Endothelial cell of umbilical vein (primary cell): ENCODE measurements at regions not wholly inside any gene's neighbourhood (a gene's known extent, or its start where the extent isn't known, plus 50 kb on each side); places are given as distances from the start of the nearest gene placed in this dataset.

ENCODE experiments used
- BruUV-seq: library from RNA; stranded (reverse); fragments of 400-500 nt; replicated peaks from 2 replicates; lab custom pipeline; 2021; lab: Mats Ljungman, UMichigan
- CTCF ChIA-PET: fragments of 300-600, 350-600 bp; sonication (Branson Sonifier 250); formaldehyde crosslinking; loops from one replicate; lab custom pipeline; 2021; ENCODE audit warnings: antibody characterized with exemption, inconsistent platforms; lab: Charles Lee
- POLR2A ChIA-PET: fragments of 300-600, 350-600 bp; sonication (Branson Sonifier 250); formaldehyde crosslinking; loops from one replicate; lab custom pipeline; 2021; ENCODE audit warnings: antibody characterized with exemption, inconsistent platforms; lab: Charles Lee
- DNase-seq: peaks from one replicate; pipeline ENCODE4 v3.0.0-alpha.2; 2011; ENCODE audit warnings: low read depth, low spot score
- FAIRE-seq: peaks from 2 replicates; lab custom pipeline; 2011; peaks lifted over from hg19 to GRCh38; lab: Jason Lieb, UNC
- H2AFZ ChIP-seq: 2 replicates; pipeline ENCODE4 v1.6.0; 2012; ENCODE audit warnings: low read depth, low read length, control low read depth, inconsistent platforms
- H3K27ac ChIP-seq: 2 replicates; pipeline ENCODE4 v1.5.1; 2011; ENCODE audit warnings: low read depth, mild to moderate bottlenecking, control low read depth, low read length, moderate library complexity; ENCODE audit not compliant: insufficient read depth
- H3K27me3 ChIP-seq, 2 experiments: 2 replicates each; pipeline versions ENCODE4 v1.6.0 to v1.6.1; 2011; ENCODE audit warnings: low read length in 2 of 2, mixed read lengths in 1 of 2; ENCODE audit not compliant: control insufficient read depth in 2 of 2, insufficient read depth in 2 of 2
- H3K36me3 ChIP-seq, 2 experiments: 2 replicates in 1 of 2; 3 replicates in 1 of 2; pipeline ENCODE4 v1.5.1; 2011; ENCODE audit warnings: low read length in 2 of 2, mild to moderate bottlenecking in 1 of 2, moderate library complexity in 1 of 2; ENCODE audit not compliant: control insufficient read depth in 2 of 2, insufficient read depth in 2 of 2; ENCODE audit errors: extremely low read depth in 1 of 2
- H3K4me1 ChIP-seq: 3 replicates; pipeline ENCODE4 v1.5.1; 2011; ENCODE audit warnings: mild to moderate bottlenecking, low read length; ENCODE audit not compliant: control insufficient read depth, insufficient read depth; ENCODE audit errors: extremely low read depth
- H3K4me2 ChIP-seq: 2 replicates; pipeline ENCODE4 v1.6.1; 2011; ENCODE audit warnings: low read length, control low read depth, mixed read lengths; ENCODE audit not compliant: insufficient read depth
- H3K4me3 ChIP-seq, 3 experiments: fragments of 200-600 bp in 1 of 3; sonication (generic), shearing (Covaris generic) in 1 of 3; replicated peaks in 1 of 3; 2 replicates each; pipeline ENCODE4 v1.5.1; 2011 to 2016; ENCODE audit warnings: control low read depth in 3 of 3, low read length in 3 of 3, mild to moderate bottlenecking in 2 of 3, inconsistent platforms in 1 of 3, low read depth in 1 of 3, moderate library complexity in 1 of 3; ENCODE audit not compliant: insufficient read depth in 1 of 3
- H3K79me2 ChIP-seq: 2 replicates; pipeline ENCODE4 v1.6.0; 2012; ENCODE audit warnings: low read length, inconsistent platforms; ENCODE audit not compliant: control insufficient read depth, insufficient read depth
- H3K9ac ChIP-seq: replicated peaks from 2 replicates; pipeline ENCODE3; 2011; ENCODE audit warnings: low read length, control low read depth; ENCODE audit not compliant: insufficient read depth; ENCODE audit errors: extremely low read depth
- H3K9me1 ChIP-seq: replicated peaks from 3 replicates; pipeline ENCODE4 v1.6.0; 2011; ENCODE audit warnings: mild to moderate bottlenecking, low read length; ENCODE audit not compliant: control insufficient read depth, insufficient read depth; ENCODE audit errors: extremely low read depth
- H3K9me3 ChIP-seq: replicated peaks from 2 replicates; pipeline ENCODE4 v1.5.1; 2012; ENCODE audit warnings: low read length, inconsistent platforms; ENCODE audit not compliant: control insufficient read depth, insufficient read depth
- H4K20me1 ChIP-seq: replicated peaks from 2 replicates; pipeline ENCODE3; 2011; ENCODE audit warnings: mild to moderate bottlenecking, low read length; ENCODE audit not compliant: control insufficient read depth, insufficient read depth; ENCODE audit errors: extremely low read depth
- CTCF ChIP-seq, 2 donors: IDR thresholded peaks; 1 replicate in 1 of 2; 2 replicates in 1 of 2; pipeline ENCODE4 v1.5.1; 2011; ENCODE audit warnings: low read length in 2 of 2, mild to moderate bottlenecking in 2 of 2, moderate library complexity in 2 of 2, control low read depth in 1 of 2, inconsistent platforms in 1 of 2, low read depth in 1 of 2; ENCODE audit not compliant: insufficient read depth in 1 of 2; ENCODE audit errors: extremely low read depth in 1 of 2
- EZH2 ChIP-seq: IDR thresholded peaks from 2 replicates; pipeline ENCODE4 v1.6.1; 2012; ENCODE audit warnings: borderline replicate concordance, low read depth, mild to moderate bottlenecking, moderate library complexity, low read length, inconsistent platforms; ENCODE audit not compliant: severe bottlenecking
- FOS ChIP-seq: IDR thresholded peaks from 2 replicates; pipeline ENCODE4 v1.6.1; 2011; ENCODE audit warnings: mild to moderate bottlenecking, low read length, moderate library complexity, borderline replicate concordance; ENCODE audit not compliant: insufficient read depth
- GATA2 ChIP-seq: IDR thresholded peaks from 2 replicates; pipeline ENCODE4 v1.7.0; 2011; ENCODE audit warnings: low read depth, mild to moderate bottlenecking, moderate library complexity, mixed read lengths, low read length; ENCODE audit not compliant: insufficient read length, insufficient read depth
- JUN ChIP-seq: IDR thresholded peaks from 2 replicates; pipeline ENCODE4 v1.6.1; 2011; ENCODE audit warnings: borderline replicate concordance, low read depth; ENCODE audit not compliant: insufficient read length, insufficient read depth
- MAX ChIP-seq: IDR thresholded peaks from 2 replicates; pipeline ENCODE4 v1.6.1; 2011; ENCODE audit not compliant: insufficient read depth, insufficient read length
- MYC ChIP-seq: IDR thresholded peaks from one replicate; pipeline ENCODE4 v1.6.1; 2011; ENCODE audit warnings: mild to moderate bottlenecking, low read depth, low read length
- POLR2A ChIP-seq: IDR thresholded peaks from 2 replicates; pipeline ENCODE4 v1.6.1; 2012; ENCODE audit warnings: low read depth, mild to moderate bottlenecking, control low read depth, low read length
- POLR2AphosphoS5 ChIP-seq: IDR thresholded peaks from 2 replicates; pipeline ENCODE4 v1.6.1; 2012; ENCODE audit warnings: low read depth, mild to moderate bottlenecking, control low read depth, low read length, moderate library complexity; ENCODE audit not compliant: insufficient read depth
- dilution Hi-C: fragments of 300-500 bp; cut with MboI; formaldehyde crosslinking; loops from one replicate; pipeline ENCODE4 v1.15.0; 2019; ENCODE audit warnings: low sequenced_read_pairs; ENCODE audit not compliant: extremely low pct_ligation_motif_present
- intact Hi-C: fragments of 100-400 bp; cut with micrococcal nuclease; formaldehyde crosslinking; loops from one replicate; pipeline ENCODE4 v1.10.0; 2022

- no peak overlapping the region for H2AFZ ChIP-seq
- H3K79me2 ChIP-seq = no peaks in the 10 kb centered on the region
- no peak for FAIRE-seq
- intact Hi-C loops (no loop called here), dilution Hi-C loops (no loop called here)
- no peak overlapping the region for H3K4me3 ChIP-seq
- H3K4me2 ChIP-seq = no peak overlapping the region
- no peaks in the 10 kb centered on the region for H3K4me1 ChIP-seq
- no peak overlapping the region for H3K27ac ChIP-seq
- H3K9me3 ChIP-seq = no peaks in the 10 kb centered on the region
- ChIA-PET CTCF (interaction anchor here (0.6 to 1.0 kb wide), 3 partner anchors 9 to 597 kb away, joined by 3 to 4 read pairs (median 3); no protein-coding TSS in a partner anchor), POLR2A (no interaction called here)
- no peaks in the 10 kb centered on the region for H4K20me1 ChIP-seq
- H3K27me3 ChIP-seq = peaks cover 0 to 2% of the 10 kb centered on the region in 2 experiments
- no peaks in the 10 kb centered on the region for H3K36me3 ChIP-seq
- TF ChIP-seq POLR2A (no peak), GATA2 (no peak), MYC (no peak)
- no peak for DNase-seq
- no TSS peak for BruUV-seq
- H3K9ac ChIP-seq = no peak overlapping the region
- H3K9me1 ChIP-seq = no peaks in the 10 kb centered on the region
These were observed 261.8 kb upstream of the FANCL start for GRCh38 chr2:58502931-58503330.

- POLR2A ChIA-PET = no interaction called here
- no TSS peak for BruUV-seq
- Histone ChIP-seq H2AFZ (no peak overlapping the region), H3K4me3 (no peak overlapping the region), H3K27ac (no peak overlapping the region), H3K36me3 (no peaks in the 10 kb centered on the region), H3K4me2 (no peak overlapping the region), H3K79me2 (no peaks in the 10 kb centered on the region), H3K9me1 (no peaks in the 10 kb centered on the region), H3K9me3 (no peaks in the 10 kb centered on the region), H4K20me1 (no peaks in the 10 kb centered on the region), H3K27me3 (peaks cover 4 to 5% of the 10 kb centered on the region in 2 experiments), H3K9ac (no peak overlapping the region), H3K4me1 (no peaks in the 10 kb centered on the region)
- TF ChIP-seq JUN (no peak), GATA2 (no peak), POLR2A (no peak), CTCF (IDR thresholded peaks at IDR 0.05; ENCODE audit: extremely low read depth in 1 of 2, insufficient read depth in 1 of 2, low read depth in 1 of 2, low read length in 2 of 2) (no peak), FOS (no peak), EZH2 (no peak), MYC (no peak), MAX (no peak), POLR2AphosphoS5 (no peak)
- intact Hi-C loops (no loop called here), dilution Hi-C loops (no loop called here)
- CTCF ChIA-PET = interaction anchor here (1.1 kb wide), 1 partner anchor 10 kb away, joined by 4 read pairs; no protein-coding TSS in a partner anchor
- no peak for FAIRE-seq
- DNase-seq = no peak
These were observed 260.4 kb upstream of the FANCL start for GRCh38 chr2:58501371-58502160.
